SKM-1 treated with dmso at 0.1 percent for 144 hours (cell line): ENCODE measurements at regions not wholly inside any gene's neighbourhood (a gene's known extent, or its start where the extent isn't known, plus 50 kb on each side); places are given as distances from the start of the nearest gene placed in this dataset.
"Not testable (repeated sequence)": the region's sequence is repeated elsewhere in the genome, so short reads cannot be mapped to it uniquely, and the experiment has no call there.

Experiments
- DNase-seq: peaks from one replicate; lab custom pipeline; 2025; ENCODE audit not compliant: unreplicated experiment; lab: John Stamatoyannopoulos, UW

- DNase-seq: no peak
Observed at GRCh38 chr13:102538938-102539337, 57.8 kb upstream of the TPP2 start.

- no peak for DNase-seq
Observed at GRCh38 chr13:102536695-102537485, 59.9 kb upstream of the TPP2 start.

- DNase-seq: no peak
Observed at GRCh38 chr13:102536196-102536595, 60.6 kb upstream of the TPP2 start.

GRCh38 chr13:102530751-102531150 lies 66.0 kb upstream of the TPP2 start:
- DNase-seq: no peak

- DNase-seq: not testable (repeated sequence)
Observed at GRCh38 chr13:102522251-102522650, 74.5 kb upstream of the TPP2 start.

- no peak for DNase-seq
Observed at GRCh38 chr13:102517959-102518358, 78.8 kb upstream of the TPP2 start.

GRCh38 chr13:102510072-102510471 lies 86.7 kb upstream of the TPP2 start:
- DNase-seq: peak; percentile 6

- DNase-seq: no peak
Observed at GRCh38 chr13:102508411-102508810, 88.4 kb upstream of the TPP2 start.

- no peak for DNase-seq
Observed at GRCh38 chr13:102504002-102504401, 92.8 kb upstream of the TPP2 start.

- no peak for DNase-seq
Observed at GRCh38 chr13:102495663-102496062, 93.8 kb upstream of the FGF14 start.

- no peak for DNase-seq
Observed at GRCh38 chr13:102487330-102487729, 85.5 kb upstream of the FGF14 start.

GRCh38 chr13:102484329-102484728 lies 82.5 kb upstream of the FGF14 start:
- DNase-seq: no peak

GRCh38 chr13:102472650-102473049 lies 70.8 kb upstream of the FGF14 start:
- DNase-seq: no peak

GRCh38 chr13:102470283-102470917 lies 68.6 kb upstream of the FGF14 start:
- peak; percentile 29 for DNase-seq

- DNase-seq: no peak
Observed at GRCh38 chr13:102466610-102467190, 64.9 kb upstream of the FGF14 start.

GRCh38 chr13:102462570-102462969 lies 60.7 kb upstream of the FGF14 start:
- DNase-seq: no peak

- DNase-seq: no peak
Observed at GRCh38 chr13:102461302-102461701, 59.5 kb upstream of the FGF14 start.

- DNase-seq: no peak
Observed at GRCh38 chr13:102460806-102461205, 59.0 kb upstream of the FGF14 start.

- DNase-seq: no peak
Observed at GRCh38 chr13:102452836-102453235, 51.0 kb upstream of the FGF14 start.
